ENCODE measurements at regions not wholly inside any gene's neighbourhood (a gene's known extent, or its start where the extent isn't known, plus 50 kb on each side); places are given as distances from the start of the nearest gene placed in this dataset.

- H3K27ac Mint-ChIP-seq = no peak overlapping the region
- H3K4me3 Mint-ChIP-seq = no peak overlapping the region
- no peaks in the 10 kb centered on the region for H3K27me3 Mint-ChIP-seq (ENCODE audit: low read depth in 2 of 2)
- no peaks in the 10 kb centered on the region for H3K4me1 ChIP-seq (ENCODE audit: control insufficient read depth, insufficient read depth, low read length)
- H3K9me3 ChIP-seq (ENCODE audit: control insufficient read depth, insufficient read depth, low read length) = no peaks in the 10 kb centered on the region
- DNase-seq (no peak), ATAC-seq (no peak)
- no peak overlapping the region for H3K4me3 ChIP-seq (ENCODE audit: low read length)
- intact Hi-C loops (cut with micrococcal nuclease) = no loop called here
- no peak overlapping the region for H3K27ac ChIP-seq (ENCODE audit: low read length)
- no peak for TF ChIP-seq CTCF (IDR thresholded peaks at IDR 0.05)
- 81% methylated on average over 20 of the region's 20 CpGs for WGBS (ENCODE audit: insufficient coverage)
- no peaks in the 10 kb centered on the region for H3K36me3 ChIP-seq (ENCODE audit: control insufficient read depth, insufficient read depth, low read length)
- no peaks in the 10 kb centered on the region for H3K27me3 ChIP-seq (ENCODE audit: control insufficient read depth, insufficient read depth, low read length)
- no peaks in the 10 kb centered on the region for H3K36me3 Mint-ChIP-seq
- no peaks in the 10 kb centered on the region for H3K4me1 Mint-ChIP-seq
- no peaks in the 10 kb centered on the region for H3K9me3 Mint-ChIP-seq
Measured at GRCh38 chr11:71199226-71199820, 53.1 kb downstream of the SHANK2 start.

- H3K9me3 ChIP-seq (ENCODE audit: control insufficient read depth, insufficient read depth, low read length) = no peaks in the 10 kb centered on the region
- H3K36me3 ChIP-seq (ENCODE audit: control insufficient read depth, insufficient read depth, low read length) = no peaks in the 10 kb centered on the region
- no peak overlapping the region for H3K27ac ChIP-seq (ENCODE audit: low read length)
- H3K27me3 Mint-ChIP-seq (ENCODE audit: low read depth in 2 of 2) = no peaks in the 10 kb centered on the region
- H3K4me3 ChIP-seq (ENCODE audit: low read length) = no peak overlapping the region
- intact Hi-C loops (cut with micrococcal nuclease) = no loop called here
- ATAC-seq (no peak), DNase-seq (no peak)
- H3K27ac Mint-ChIP-seq = no peak overlapping the region
- no peaks in the 10 kb centered on the region for H3K4me1 ChIP-seq (ENCODE audit: control insufficient read depth, insufficient read depth, low read length)
- H3K27me3 ChIP-seq (ENCODE audit: control insufficient read depth, insufficient read depth, low read length) = no peaks in the 10 kb centered on the region
- H3K9me3 Mint-ChIP-seq = no peaks in the 10 kb centered on the region
- H3K36me3 Mint-ChIP-seq = no peaks in the 10 kb centered on the region
- WGBS (ENCODE audit: insufficient coverage) = 88% methylated on average over 11 of the region's 11 CpGs
- H3K4me3 Mint-ChIP-seq = no peak overlapping the region
- H3K4me1 Mint-ChIP-seq = no peaks in the 10 kb centered on the region
- no peak for TF ChIP-seq CTCF (IDR thresholded peaks at IDR 0.05)
Measured at GRCh38 chr11:71198823-71199165, 53.6 kb downstream of the SHANK2 start.

- Histone ChIP-seq H3K9me3 (ENCODE audit: control insufficient read depth, insufficient read depth, low read length) (no peaks in the 10 kb centered on the region), H3K36me3 (ENCODE audit: control insufficient read depth, insufficient read depth, low read length) (no peaks in the 10 kb centered on the region), H3K27me3 (ENCODE audit: control insufficient read depth, insufficient read depth, low read length) (no peaks in the 10 kb centered on the region), H3K27ac (ENCODE audit: low read length) (no peak overlapping the region), H3K4me1 (ENCODE audit: control insufficient read depth, insufficient read depth, low read length) (no peaks in the 10 kb centered on the region), H3K4me3 (ENCODE audit: low read length) (no peak overlapping the region)
- DNase-seq = no peak
- intact Hi-C loops (cut with micrococcal nuclease) = no loop called here
- no peaks in the 10 kb centered on the region for H3K27me3 Mint-ChIP-seq (ENCODE audit: low read depth in 2 of 2)
- no peak for TF ChIP-seq CTCF (IDR thresholded peaks at IDR 0.05)
- no peak overlapping the region for H3K4me3 Mint-ChIP-seq
- 87% methylated on average over 17 of the region's 17 CpGs for WGBS (ENCODE audit: insufficient coverage)
- H3K9me3 Mint-ChIP-seq = no peaks in the 10 kb centered on the region
- H3K4me1 Mint-ChIP-seq = no peaks in the 10 kb centered on the region
- no peaks in the 10 kb centered on the region for H3K36me3 Mint-ChIP-seq
- no peak overlapping the region for H3K27ac Mint-ChIP-seq
- ATAC-seq = no peak
Measured at GRCh38 chr11:71198141-71198822, 54.1 kb downstream of the SHANK2 start.

GRCh38 chr11:71197096-71197495 lies 55.3 kb downstream of the SHANK2 start:
- intact Hi-C loops (cut with micrococcal nuclease) = no loop called here
- Mint-ChIP-seq H3K27me3 (ENCODE audit: low read depth in 2 of 2) (no peaks in the 10 kb centered on the region), H3K4me1 (no peaks in the 10 kb centered on the region), H3K36me3 (no peaks in the 10 kb centered on the region), H3K4me3 (no peak overlapping the region), H3K9me3 (no peaks in the 10 kb centered on the region), H3K27ac (no peak overlapping the region)
- H3K36me3 ChIP-seq (ENCODE audit: control insufficient read depth, insufficient read depth, low read length) = no peaks in the 10 kb centered on the region
- H3K27me3 ChIP-seq (ENCODE audit: control insufficient read depth, insufficient read depth, low read length) = no peaks in the 10 kb centered on the region
- no peak overlapping the region for H3K4me3 ChIP-seq (ENCODE audit: low read length)
- no peak overlapping the region for H3K27ac ChIP-seq (ENCODE audit: low read length)
- no peaks in the 10 kb centered on the region for H3K9me3 ChIP-seq (ENCODE audit: control insufficient read depth, insufficient read depth, low read length)
- DNase-seq (no peak), ATAC-seq (no peak)
- WGBS (ENCODE audit: insufficient coverage) = 58% methylated on average over 3 of the region's 5 CpGs
- TF ChIP-seq CTCF (IDR thresholded peaks at IDR 0.05) = no peak
- H3K4me1 ChIP-seq (ENCODE audit: control insufficient read depth, insufficient read depth, low read length) = no peaks in the 10 kb centered on the region

All from natural killer cell (primary cell).